GM19397 (cell line): ENCODE measurements at regions not wholly inside any gene's neighbourhood (a gene's known extent, or its start where the extent isn't known, plus 50 kb on each side); places are given as distances from the start of the nearest gene placed in this dataset.

ENCODE experiments used
- ATAC-seq: cut with Tn5 transposase; IDR thresholded peaks from one replicate; pipeline ENCODE4 v1.9.1; 2021; ENCODE audit warnings: mild to moderate bottlenecking, moderate library complexity; ENCODE audit not compliant: unreplicated experiment

DNA sequence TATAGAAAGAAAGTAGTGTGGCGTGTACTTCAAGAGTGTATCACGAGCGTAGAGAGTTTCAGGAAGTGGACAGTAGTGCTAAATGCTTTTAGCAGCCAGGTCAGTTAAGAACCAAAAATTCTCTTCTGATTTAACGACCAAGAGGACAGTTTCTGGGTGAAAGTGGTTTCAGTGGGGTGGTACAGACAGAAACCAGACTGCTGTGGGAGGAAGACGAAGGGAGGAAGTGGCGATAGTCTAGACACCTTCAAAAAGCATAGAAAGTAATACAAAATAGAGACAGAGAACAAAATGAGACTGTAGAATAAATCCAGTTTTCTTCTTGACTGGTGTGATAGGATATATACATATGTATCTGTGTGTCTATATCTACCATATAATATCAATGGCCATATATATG, 93.5 kb downstream of the MBL2 start:
- ATAC-seq, result no peak

DNA sequence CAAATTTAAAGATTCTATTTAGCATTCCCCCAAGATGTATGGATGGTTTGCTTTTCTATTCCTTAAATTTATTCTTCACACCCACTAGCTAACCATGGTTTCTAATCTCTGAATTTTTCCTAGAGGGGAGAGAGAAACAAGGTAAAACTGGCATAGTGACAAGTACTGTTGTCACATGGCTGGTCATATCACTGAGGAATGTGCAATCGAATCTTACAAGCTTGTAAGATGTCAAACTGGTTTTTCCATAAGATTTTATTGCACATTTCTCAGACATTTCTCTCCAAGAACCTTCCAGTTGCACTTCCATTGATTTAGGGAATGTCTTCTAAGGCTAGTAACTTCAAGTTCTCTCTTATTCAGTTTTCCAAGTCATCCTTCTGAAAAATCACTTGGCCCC, 89.8 kb downstream of the MBL2 start:
- no peak for ATAC-seq

GRCh38 chr10:52683776-52684175, 88.8 kb downstream of the MBL2 start:
- ATAC-seq, result no peak

- no peak for ATAC-seq
Measured at GRCh38 chr10:52688899-52689298, 83.7 kb downstream of the MBL2 start.

GRCh38 chr10:52696232-52696631, 76.4 kb downstream of the MBL2 start:
- no peak for ATAC-seq

DNA sequence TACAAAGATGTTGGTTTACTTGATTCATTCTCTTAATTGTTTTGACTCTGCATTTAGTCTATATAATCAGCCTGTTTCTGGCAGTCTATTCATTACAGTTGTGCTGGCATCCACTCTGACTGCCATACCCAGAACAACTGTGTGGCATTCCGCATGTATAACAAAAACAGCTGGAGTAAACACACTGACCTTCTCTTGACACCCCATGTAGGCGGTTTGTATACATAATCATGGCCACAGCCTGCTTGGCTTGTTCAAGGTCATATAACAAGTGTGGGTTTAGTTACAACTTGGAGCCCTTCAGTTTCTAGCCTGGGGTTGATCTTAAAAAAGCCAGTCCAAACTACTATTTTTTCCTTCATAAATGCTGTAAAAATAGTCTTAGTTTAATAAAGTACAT, 70.9 kb downstream of the MBL2 start:
- no peak for ATAC-seq

DNA sequence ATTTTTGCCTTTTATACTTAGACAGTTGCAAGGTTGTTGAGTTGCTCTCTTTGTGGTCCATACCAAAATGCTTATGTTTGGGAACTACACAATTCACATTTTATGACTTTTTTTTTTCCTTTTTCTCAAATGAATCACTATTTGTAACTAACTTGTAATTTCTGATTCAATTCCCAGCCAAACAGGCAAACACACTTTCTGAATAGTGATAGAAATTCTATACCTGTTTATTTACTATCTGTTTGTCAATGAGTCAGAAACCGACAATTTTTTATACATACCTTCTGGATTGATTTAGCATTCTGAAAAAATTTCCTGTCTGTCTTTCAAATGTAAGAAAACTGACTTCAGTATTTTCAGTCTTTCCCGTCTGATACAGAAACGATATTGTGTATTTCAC, 69.1 kb downstream of the MBL2 start:
- no peak for ATAC-seq

DNA sequence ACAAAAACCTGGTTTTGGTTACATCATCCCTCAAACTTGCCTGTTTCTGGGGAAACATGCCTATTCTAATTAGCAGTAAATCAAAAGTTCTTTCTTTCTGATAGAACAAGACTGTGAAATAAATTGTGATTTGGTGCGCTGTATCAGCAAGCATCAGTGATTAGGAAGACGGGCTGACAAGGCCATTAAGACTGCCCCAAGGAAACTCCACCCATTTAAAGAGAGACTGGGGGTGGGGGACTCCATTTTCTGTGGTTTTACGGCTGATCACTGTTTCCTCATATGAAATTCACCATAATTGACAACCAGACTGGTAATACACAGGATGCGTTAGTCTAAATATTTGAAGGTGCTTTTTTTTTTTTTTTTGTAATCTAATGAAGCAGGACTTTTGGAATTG, 68.7 kb downstream of the MBL2 start:
- no peak for ATAC-seq

GRCh38 chr10:52706332-52707070, 66.1 kb downstream of the MBL2 start:
- no peak for ATAC-seq
